AG04450 (cell line): ENCODE measurements at regions not wholly inside any gene's neighbourhood (a gene's known extent, or its start where the extent isn't known, plus 50 kb on each side); places are given as distances from the start of the nearest gene placed in this dataset.
"Not testable (repeated sequence)": the region's sequence is repeated elsewhere in the genome, so short reads cannot be mapped to it uniquely, and the experiment has no call there.

Source experiments
- CTCF ChIA-PET: fragments of 300-600, 350-600 bp; formaldehyde crosslinking; extraction: SDS; loops from one replicate; lab custom pipeline; 2022; ENCODE audit warnings: antibody characterized with exemption, inconsistent platforms; lab: Charles Lee
- POLR2A ChIA-PET: fragments of 350-600 bp; formaldehyde crosslinking; extraction: SDS; loops from one replicate; lab custom pipeline; 2021; ENCODE audit warnings: antibody characterized with exemption, inconsistent platforms; lab: Yijun Ruan, JAX
- DNase-seq: peaks from one replicate; pipeline ENCODE4 v3.0.0-alpha.2; 2011; ENCODE audit warnings: low read depth, low spot score
- H3K27ac ChIP-seq: one replicate; pipeline ENCODE4 v1.5.1; 2012; ENCODE audit warnings: low read depth, low read length, control low read depth
- H3K27me3 ChIP-seq: one replicate; pipeline ENCODE4 v1.6.0; 2012; ENCODE audit warnings: low read length; ENCODE audit not compliant: control insufficient read depth, insufficient read depth
- H3K4me3 ChIP-seq: 2 replicates; pipeline ENCODE4 v1.5.1; 2011; ENCODE audit warnings: mild to moderate bottlenecking, low read depth, low read length, control low read depth
- H3K9me3 ChIP-seq: 2 replicates; pipeline ENCODE4 v1.5.1; 2012; ENCODE audit warnings: low read length; ENCODE audit not compliant: control insufficient read depth, insufficient read depth

DNA sequence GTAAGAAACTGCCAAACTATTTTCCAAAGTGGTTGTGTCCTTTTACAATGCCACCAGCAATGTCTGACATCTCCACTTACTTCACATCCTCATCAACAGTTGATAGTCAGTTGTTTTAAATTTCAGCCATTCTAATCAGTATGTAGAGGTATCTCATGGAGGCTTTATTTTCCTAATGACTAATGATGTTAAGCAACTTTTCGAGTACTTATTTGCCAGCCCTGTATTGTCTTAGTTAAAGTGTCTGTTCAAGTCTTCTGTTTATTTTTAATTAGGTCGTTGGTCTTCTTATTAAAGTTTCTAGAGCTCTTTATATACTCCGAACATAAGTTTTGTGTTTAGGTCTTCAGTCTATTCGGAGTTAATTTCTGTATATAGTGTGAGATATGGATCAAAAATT, 54.9 kb upstream of the NBPF12 start:
- POLR2A ChIA-PET, H3K27me3 ChIP-seq, DNase-seq, H3K27ac ChIP-seq, H3K4me3 ChIP-seq, H3K9me3 ChIP-seq, CTCF ChIA-PET: not testable (repeated sequence)

- POLR2A ChIA-PET, H3K27ac ChIP-seq, DNase-seq, CTCF ChIA-PET, H3K4me3 ChIP-seq, H3K27me3 ChIP-seq, H3K9me3 ChIP-seq: not testable (repeated sequence)
These were observed 57.0 kb upstream of the NBPF12 start for GRCh38 chr1:146881096-146881495.

GRCh38 chr1:146863799-146864319, 74.3 kb upstream of the NBPF12 start:
- H3K27me3 ChIP-seq, H3K9me3 ChIP-seq, H3K4me3 ChIP-seq, DNase-seq, POLR2A ChIA-PET, H3K27ac ChIP-seq, CTCF ChIA-PET: not testable (repeated sequence)

DNA sequence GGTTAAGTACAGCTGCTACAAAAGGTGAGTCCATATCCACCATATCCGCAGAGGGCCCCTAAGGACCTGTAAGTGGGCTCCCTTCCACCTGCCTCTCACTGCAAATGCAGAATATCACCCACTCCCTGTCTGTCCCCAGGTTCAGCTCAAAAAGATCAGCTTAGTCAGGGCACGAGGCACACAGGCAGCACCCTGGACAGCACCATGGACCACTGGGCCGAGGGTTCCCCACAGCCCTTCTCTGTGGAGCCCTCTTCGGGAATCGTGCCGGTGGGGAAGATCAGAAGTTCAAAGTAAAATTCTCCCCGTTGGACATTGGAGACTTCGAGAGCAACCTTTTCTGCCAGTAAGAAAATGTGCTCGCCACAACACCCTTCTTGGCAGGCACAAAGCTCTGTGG, 85.0 kb upstream of the NBPF12 start:
- DNase-seq, POLR2A ChIA-PET, H3K9me3 ChIP-seq, H3K27me3 ChIP-seq, H3K27ac ChIP-seq, H3K4me3 ChIP-seq, CTCF ChIA-PET: not testable (repeated sequence)

- CTCF ChIA-PET, H3K27ac ChIP-seq, POLR2A ChIA-PET, DNase-seq, H3K9me3 ChIP-seq, H3K4me3 ChIP-seq, H3K27me3 ChIP-seq: not testable (repeated sequence)
These were observed 87.7 kb upstream of the NBPF12 start for GRCh38 chr1:146850352-146850889.

DNA sequence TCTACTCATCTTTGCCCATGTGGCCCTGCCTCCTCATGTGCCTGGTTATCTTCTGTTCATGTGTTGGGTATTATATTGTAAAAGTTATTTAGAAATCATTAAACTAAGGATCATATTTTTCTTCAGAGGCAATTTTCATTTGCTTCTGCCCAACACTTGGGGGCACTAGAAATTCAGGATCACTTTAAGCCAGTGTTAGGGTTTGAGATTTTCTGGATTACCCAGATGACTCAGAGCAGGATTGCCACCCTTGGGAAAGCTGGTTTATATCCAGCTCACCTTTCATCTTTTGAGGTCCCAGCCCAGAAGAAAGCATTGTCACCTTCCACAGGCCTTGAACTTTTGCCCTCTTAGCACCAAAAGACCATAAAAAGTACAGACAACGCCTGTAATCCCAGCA, 99.4 kb upstream of the NBPF12 start:
- POLR2A ChIA-PET, H3K4me3 ChIP-seq: not testable (repeated sequence)

DNA sequence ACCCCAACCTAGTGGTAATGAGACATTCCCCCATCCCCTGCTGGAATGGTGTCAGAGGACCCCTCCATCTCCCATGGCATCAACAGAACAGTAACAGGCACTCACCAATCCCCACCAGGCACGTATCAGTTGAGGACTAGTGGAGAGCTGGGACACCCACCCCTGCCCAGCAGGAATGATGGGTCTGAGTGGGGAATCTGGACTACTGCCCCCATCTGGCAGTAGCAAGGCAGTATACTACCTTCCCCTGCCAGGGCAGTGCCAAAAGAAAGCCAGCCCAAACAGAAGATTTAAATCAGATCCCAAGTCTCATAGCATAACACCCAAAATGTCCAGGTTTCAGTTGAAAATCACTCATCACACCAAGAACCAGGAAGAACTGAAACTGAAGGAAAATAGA, 111.2 kb upstream of the NBPF12 start:
- POLR2A ChIA-PET, H3K4me3 ChIP-seq, H3K27me3 ChIP-seq, CTCF ChIA-PET, DNase-seq, H3K27ac ChIP-seq, H3K9me3 ChIP-seq: not testable (repeated sequence)

More for the DNA sequence above, 99.4 kb upstream of the NBPF12 start:
- H3K9me3 ChIP-seq, CTCF ChIA-PET, DNase-seq, H3K27me3 ChIP-seq, H3K27ac ChIP-seq: not testable (repeated sequence)

DNA sequence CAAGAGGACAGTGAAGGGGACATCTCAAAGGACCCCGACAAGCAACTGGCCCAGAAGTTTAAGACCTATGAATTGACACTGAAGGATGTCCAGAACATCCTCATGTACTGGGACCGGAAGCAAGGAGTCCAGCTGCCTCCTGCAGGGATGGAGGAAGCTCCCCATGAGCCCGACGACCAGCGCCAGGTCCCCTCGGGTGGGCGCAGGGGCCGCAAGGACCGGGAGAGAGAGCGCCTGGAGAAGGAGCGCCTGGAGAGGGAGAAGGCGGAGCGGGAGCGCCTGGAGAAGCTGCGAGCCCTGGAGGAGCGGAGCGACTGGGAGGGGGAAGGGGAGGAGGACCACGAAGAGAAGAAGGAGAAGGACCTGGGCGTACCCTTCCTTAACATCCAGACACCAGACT, 143.9 kb upstream of the NBPF12 start:
- H3K27ac ChIP-seq, POLR2A ChIA-PET, CTCF ChIA-PET, H3K4me3 ChIP-seq, DNase-seq, H3K27me3 ChIP-seq, H3K9me3 ChIP-seq: not testable (repeated sequence)

GRCh38 chr1:146792725-146793124, 145.4 kb upstream of the NBPF12 start:
- DNase-seq, H3K27me3 ChIP-seq, POLR2A ChIA-PET, H3K9me3 ChIP-seq, H3K27ac ChIP-seq, H3K4me3 ChIP-seq, CTCF ChIA-PET: not testable (repeated sequence)

DNA sequence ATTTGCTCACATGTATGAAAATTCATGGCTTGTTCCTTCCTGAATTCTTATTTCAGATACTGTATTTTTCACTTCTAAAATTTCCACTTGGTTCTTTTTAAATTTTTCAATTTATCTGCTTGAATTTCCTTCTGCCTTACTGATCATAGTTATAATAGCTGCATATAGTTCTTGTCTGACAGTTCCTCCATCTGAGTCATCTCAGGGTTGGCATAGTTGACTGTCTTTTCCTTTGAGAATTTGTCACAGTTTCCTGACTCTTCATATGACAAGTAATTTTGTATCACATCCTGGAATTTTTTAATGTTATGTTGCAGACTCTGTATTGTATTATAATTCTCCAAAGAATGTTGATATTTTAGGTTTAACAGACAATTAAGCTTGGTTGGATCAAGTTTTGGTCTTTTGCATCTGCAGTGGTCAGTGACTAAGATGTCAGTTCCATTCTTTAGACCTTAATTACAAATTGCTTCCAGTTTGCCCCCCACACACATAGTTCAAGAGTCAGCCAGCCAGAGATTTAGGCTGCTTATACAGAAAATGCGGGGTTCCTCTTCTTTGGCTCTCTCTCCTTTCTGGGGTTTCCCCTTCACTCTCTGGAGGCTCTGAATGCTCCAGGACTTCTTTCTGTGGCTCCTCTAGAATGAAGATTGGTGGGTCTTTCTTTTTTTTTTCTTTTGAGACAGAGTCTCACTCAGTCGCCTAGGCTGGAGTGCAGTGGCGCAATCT, 153.7 kb upstream of the NBPF12 start:
- H3K27ac ChIP-seq, POLR2A ChIA-PET, H3K27me3 ChIP-seq, DNase-seq, CTCF ChIA-PET, H3K9me3 ChIP-seq, H3K4me3 ChIP-seq: not testable (repeated sequence)

DNA sequence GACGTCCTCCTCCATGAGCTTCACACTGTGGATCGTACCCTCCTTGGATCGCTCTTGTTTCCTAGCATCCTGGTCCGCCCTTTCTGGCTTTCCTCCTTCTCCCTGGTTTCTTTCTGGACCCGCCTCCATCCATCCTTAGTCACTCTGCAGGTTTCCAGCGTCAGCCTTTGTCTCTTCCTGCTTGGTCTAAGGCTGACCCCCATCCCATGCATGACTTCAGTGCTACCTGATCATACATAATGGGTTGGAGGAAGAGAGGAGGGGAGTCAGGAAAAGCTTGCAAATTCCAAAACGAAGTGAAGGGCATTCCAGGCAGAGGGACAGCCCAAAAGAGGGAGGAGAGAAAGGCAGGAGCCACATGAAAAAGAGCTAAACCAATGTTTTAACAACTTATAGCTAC, 156.9 kb upstream of the NBPF12 start:
- H3K9me3 ChIP-seq, H3K27ac ChIP-seq, H3K27me3 ChIP-seq, POLR2A ChIA-PET, H3K4me3 ChIP-seq, CTCF ChIA-PET, DNase-seq: not testable (repeated sequence)

GRCh38 chr1:146777826-146778602, 160.1 kb upstream of the NBPF12 start:
- DNase-seq, H3K9me3 ChIP-seq, CTCF ChIA-PET, H3K4me3 ChIP-seq, H3K27ac ChIP-seq, H3K27me3 ChIP-seq, POLR2A ChIA-PET: not testable (repeated sequence)
